GM18502 (cell line): ENCODE measurements at regions not wholly inside any gene's neighbourhood (a gene's known extent, or its start where the extent isn't known, plus 50 kb on each side); places are given as distances from the start of the nearest gene placed in this dataset.

ENCODE experiments used
- ATAC-seq: cut with Tn5 transposase; IDR thresholded peaks from one replicate; pipeline ENCODE4 v1.9.1; 2021; ENCODE audit warnings: mild to moderate bottlenecking; ENCODE audit not compliant: unreplicated experiment, poor library complexity

DNA sequence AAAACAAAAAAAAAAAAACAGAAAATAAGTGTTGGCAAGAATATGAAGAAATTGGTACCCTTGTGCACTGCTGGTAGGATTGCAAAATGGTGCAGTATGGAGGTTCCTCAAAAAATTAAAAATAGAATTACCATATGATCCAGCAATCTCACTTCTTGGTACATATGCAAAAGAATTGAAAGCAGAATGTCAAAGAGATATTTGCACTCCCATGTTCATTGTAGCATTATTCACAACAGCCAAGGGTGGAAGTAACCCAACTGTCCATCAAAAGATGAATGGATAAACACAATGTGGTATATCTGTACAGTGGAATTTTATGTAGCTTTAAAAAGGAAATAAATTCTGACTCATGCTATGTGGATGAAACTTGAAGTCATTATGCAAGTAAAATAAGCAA is 72.8 kb upstream of the POU3F3 start:
- no peak for ATAC-seq

DNA sequence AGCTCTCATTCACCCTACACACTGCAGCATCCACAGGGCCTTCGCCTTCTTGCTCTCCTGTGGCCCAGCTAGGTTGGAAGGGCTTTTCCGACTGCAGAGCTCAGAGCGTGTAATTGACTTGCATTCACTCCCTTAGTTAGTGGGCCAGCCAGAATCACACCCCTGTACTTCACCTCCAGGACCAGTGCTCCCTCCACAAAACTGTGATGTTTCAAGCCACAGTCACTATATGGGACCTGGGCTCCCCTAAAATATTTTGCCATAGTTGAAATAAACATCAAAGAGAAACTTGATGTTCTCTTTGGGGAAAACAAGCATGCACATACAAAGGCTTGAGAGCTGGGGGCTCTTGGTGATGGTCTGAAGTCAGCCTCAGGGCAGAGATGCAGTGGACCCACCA is 69.7 kb upstream of the POU3F3 start:
- ATAC-seq, result no peak

DNA sequence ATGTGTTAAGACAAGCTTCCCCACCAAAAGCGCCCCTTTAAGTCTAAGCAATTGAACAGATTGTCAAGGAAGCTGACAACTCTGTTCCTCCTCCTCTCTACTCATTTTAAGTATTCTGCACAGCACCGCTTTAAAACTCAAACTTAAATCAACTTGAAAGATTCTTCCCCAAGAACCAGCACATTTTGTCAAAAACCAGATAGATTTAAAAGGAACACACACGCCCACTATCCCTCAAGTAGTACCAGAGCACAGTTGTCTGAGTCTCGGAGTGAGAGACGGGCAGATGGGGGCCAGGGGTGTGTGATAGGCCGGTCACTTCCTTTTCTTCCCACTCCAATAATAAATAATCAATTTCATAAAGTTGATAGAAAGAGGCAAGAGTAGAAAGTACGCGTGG is 67.7 kb upstream of the POU3F3 start:
- ATAC-seq, result no peak

DNA sequence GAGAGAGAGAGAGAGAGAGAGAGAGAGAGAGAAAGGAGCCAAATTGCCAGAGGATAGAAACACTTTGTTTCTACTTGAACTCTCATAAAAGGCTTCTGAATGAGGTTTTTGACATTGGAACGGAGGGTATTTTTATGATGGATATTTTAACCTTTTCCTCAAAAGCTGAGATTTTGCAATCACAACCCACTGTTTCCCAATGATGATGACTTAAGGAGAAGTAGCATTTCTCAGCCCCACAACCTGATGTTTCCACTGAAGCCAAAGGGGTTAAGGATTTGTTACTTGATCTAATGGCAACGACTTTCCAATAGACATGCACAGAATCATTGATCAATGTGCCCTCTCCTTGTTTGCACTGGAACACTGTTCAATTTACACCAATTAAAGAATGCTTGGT is 67.1 kb upstream of the POU3F3 start:
- ATAC-seq, result no peak

DNA sequence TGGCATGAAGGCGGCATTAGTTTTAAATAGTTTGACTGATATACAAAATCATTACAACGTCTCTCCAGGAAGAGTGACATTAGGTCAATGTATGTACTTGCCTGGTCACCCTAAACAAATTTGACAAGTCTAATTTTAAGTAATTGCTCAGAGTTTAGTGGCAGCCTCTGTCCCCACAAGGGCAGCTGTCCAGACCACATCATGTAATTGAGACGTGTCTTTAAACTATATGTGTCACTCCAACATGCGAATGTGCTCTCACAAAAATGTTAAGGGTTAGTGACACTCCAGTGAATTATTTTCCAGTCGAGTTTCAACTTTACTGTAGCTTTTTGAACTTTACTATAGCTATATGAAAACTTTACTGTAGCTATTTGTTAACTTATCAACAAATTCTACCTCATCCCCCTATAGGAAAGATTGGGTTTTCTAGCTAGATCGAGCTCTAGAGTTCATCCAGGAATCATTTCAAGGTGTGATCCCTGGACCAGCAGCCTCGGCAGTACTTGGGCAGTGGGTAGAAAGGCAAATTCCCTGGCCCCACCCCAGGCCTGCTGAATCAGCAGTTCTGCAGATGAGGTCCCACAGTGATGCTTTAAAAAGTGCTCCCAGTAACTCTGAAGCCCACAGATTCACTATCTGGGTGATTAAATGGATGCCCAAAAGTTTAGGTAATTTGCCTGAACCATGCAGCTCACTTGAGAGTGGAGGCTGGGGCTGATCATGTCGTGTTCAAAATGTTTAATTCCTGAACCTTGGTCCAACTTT is 66.4 kb upstream of the POU3F3 start:
- no peak for ATAC-seq

DNA sequence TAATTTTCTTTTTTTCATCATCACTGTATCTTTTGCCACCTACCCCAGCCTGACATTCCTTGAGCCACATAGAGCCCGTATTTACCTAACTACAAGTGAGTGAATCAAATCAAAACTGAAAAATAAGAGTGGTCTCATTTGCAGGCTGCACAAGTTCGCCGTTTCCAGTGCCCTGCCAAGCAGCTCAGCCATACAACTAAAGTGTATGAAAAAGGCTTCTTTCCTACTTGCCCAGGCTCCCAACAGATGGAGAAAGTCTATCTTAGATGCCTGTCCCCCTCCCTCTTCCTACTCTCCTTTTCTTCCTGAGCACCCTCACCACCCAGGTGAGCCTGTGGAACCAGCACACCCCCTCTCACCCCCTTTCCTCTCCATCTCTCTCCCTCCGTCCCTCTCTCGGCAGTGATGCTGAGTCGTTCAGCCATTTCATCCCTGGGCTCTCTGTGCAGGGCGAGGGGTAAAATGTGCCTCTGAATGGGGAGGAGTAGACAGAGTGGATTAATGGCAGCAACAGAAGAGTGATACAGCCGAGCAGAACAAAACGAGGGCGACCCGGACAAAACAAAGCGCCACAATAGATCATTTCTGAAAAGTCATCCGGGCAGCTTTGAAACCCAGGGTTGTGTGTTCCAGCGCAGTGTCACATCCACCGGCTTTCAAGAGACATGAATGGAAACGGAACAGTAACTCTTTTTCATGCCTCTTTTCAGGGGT is 65.0 kb upstream of the POU3F3 start:
- no peak for ATAC-seq

DNA sequence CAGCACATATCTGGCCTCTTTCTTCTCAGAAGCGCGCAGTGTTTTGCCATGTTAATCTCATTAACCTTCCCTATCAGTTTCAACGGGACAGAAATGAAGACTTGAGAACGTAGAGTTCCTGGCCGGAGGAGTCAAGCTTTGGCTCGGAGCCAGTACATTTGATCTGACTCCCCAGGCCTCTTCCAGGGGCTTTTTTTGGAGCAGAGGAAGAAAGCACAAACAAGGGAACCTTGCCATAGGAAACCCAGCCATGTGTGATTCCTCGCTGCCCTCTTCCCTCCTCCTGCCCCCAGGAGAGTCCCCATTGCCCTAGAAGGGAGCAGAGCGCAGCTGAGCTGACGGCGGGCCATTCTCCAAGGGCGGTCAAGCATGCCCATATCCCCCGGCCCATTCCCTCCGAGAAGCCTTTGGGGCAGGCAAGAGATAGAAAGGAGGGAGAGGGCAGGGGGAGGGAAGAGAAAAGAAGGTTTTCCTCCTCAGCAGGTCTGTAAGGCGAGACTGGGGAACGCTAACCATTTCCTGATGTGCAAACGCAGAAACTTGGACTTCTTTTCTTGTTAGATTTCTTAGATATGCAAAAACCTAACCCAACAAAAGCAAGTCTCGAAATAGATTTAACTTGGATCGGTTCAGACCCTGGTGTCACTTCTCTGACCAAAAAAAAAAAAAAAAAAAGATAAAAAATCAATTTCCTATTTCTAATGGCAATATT is 63.7 kb upstream of the POU3F3 start:
- no peak for ATAC-seq

DNA sequence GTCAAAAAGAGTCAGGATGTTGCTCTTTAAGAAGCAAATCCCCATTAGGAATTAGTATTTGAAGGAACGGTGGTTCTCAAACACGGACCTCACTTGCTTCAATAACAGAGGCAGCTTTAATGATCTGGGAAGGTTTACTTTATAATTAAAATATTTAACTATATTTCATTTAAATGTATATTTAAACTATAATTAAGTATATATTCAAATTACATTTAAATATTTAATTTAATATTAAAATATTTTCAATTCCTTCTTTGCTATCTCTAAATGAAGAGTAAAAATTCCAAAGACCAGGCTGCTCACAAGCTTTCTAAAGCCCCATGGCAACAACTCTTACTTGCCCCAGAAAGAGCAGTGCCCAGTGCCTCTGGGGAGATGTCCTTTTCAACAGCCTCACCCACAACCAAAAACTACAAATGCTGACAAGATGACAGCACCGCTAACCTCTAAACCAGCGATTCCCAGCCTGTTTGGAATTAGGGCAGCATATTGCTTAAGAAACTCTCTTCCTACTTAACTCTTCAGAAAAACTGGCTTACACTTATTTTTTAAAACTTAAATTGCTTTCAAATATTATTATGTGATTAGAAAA is 62.9 kb upstream of the POU3F3 start:
- ATAC-seq, result no peak

DNA sequence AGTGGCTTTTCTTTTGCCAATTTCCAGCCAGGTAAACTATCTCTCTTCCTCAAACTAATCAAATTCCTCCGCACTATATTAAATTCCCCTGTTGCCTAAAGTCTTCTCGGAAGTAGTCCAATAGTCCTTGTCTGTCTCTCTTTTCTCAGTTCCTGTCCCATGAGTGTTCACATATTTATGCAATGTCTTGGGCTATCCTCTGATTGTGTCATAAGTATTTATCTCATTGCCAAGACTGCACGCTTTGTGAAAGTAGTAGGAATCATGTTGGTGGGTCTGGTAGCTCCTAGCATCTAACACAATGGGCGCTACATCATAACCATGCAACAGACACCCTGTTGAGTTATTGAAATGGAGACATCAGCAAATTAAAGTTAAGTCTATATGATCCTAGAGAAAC is 59.9 kb upstream of the POU3F3 start:
- no peak for ATAC-seq

DNA sequence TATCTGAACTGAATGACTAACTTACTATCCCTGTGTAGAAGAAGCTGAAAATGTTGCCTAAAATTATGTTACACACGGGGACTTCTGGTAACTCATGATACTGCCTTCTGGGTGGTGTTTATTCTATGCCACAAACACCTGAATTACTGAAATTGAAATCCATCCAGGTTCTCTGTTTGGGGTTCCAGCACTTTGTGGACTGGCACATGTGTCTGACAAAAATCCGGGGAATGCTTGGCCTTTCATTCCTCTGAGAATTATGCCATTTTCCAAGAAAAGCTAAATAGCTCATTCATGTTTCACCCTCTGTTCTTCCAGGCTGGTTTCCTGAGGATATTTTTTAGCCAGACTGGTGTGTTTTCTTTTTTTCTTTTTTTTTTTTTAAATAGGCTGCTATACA is 59.5 kb upstream of the POU3F3 start:
- no peak for ATAC-seq
